ENCODE measurements at regions not wholly inside any gene's neighbourhood (a gene's known extent, or its start where the extent isn't known, plus 50 kb on each side); places are given as distances from the start of the nearest gene placed in this dataset.

GRCh38 chr9:1668441-1668840 is 346.7 kb upstream of the SMARCA2 start:
- DNase-seq (ENCODE audit: low read depth), result no peak

DNA sequence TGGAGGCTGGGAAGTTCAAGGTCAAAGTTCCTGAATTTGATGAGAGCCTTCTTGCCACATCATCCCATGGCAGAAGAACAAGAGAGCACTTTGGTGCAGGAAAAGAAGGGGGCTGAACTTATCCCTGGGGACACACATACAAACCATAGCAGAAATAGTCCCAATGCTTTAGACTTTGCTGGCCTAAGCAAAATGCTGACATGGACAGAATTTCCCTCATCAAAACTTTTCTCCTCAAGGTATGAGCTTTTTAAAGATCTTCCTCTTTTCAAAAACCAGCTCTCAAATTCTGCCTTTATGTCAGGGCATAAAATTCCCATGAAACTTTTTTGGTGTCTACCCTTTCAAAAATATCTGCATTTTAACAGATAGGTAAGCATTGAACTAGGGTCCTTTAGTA is 341.8 kb upstream of the SMARCA2 start:
- no peak for DNase-seq (ENCODE audit: low read depth)

DNA sequence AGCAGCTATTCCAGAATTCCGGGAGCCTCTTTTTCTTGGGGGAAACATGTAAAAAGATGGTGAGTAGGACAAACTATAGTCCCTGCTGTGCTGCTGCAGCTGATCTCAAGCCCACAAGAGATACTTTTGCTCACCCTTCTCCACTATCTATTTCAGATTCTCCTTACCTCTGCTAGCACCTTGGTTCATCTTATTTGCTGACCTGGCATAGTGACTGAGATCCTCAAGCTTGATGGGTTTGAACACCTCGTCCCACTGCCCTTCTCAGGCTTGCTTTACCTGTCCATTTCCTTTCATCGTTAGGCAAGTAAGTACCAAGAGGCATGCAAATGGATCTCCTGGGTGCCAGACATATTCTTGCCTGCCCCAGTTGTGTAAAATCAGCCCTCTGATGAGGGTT is 338.4 kb upstream of the SMARCA2 start:
- DNase-seq (ENCODE audit: low read depth), result no peak

DNA sequence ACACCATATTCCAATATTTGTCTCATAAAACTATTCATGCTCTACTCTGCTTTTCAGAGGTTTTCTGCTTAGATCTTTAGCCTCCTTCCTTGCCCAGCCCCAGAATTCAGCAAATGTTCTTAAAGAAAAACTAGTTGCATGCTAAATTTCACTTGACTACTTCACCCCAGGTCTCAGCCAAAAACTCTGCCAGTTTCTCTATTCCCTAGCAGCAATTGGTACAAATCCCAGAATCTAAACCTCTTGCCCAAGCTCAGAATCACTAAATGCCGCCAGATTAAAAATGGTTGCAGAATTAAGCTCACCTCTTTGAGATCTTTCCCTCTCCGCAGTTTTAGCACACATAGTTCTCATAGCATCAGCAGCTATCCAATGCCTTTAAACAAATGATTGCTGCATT is 331.2 kb upstream of the SMARCA2 start:
- DNase-seq (ENCODE audit: low read depth), result no peak

GRCh38 chr9:1698991-1699390 is 316.2 kb upstream of the SMARCA2 start:
- no peak for DNase-seq (ENCODE audit: low read depth)

GRCh38 chr9:1701113-1701512 is 314.0 kb upstream of the SMARCA2 start:
- DNase-seq (ENCODE audit: low read depth), result no peak

DNA sequence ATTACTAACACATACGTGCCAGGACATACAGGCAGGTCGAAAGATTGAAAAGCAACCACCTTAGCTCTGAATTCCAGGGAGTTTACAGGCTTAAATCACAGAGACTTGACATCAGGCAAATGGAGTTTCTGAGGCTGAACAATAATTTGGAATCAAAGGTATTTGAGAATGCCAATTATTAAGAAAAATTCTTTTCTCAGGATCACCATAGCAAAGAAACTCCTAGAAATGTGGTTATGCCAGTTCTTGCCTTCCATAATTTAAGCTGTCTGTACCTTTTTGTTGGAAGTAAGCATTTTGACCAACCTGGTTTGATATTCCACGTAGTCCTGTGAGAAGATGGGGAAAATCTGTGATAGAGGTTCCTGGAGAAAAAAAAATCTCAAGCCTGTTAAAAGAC is 312.4 kb upstream of the SMARCA2 start:
- DNase-seq (ENCODE audit: low read depth), result no peak

GRCh38 chr9:1707291-1707690 is 307.9 kb upstream of the SMARCA2 start:
- no peak for DNase-seq (ENCODE audit: low read depth)

DNA sequence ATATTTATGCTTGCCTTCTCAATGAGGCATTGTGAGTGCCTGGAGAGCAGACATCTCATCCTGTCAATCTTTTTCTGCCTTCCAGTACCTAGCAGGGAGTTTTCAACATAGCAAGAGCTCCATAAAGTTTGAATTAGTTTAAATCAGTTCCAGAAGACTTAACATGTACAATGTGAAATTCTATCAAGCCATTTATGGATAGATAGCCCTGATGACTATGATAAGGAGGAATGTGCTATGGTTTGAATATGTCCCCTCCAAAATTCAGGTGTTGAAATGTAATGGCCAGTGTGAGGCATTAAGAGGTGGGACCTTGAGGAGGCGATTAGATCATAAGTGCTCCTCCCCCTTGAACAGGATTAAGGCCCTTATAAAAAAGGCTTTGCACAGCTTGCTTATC is 306.9 kb upstream of the SMARCA2 start:
- no peak for DNase-seq (ENCODE audit: low read depth)

DNA sequence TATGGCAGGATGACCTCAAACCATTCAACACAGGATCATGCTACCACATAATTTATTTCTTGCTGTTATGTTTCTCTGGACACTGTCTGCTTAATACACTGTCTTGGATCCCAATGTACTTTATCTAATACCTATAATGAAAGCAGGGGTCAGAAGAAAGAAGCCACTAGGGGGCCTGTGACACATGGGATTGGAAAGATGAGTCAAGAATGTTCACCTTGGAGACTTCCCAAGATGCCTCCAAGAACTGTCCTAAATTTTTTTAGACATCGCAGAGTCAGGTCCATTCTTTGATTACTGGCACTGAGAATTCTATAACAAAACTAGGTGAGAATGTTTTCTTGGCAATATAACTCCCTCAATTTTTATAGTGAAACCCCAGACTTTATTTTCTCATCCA is 305.8 kb upstream of the SMARCA2 start:
- DNase-seq (ENCODE audit: low read depth), result no peak

GRCh38 chr9:1712861-1713450 is 302.2 kb upstream of the SMARCA2 start:
- DNase-seq (ENCODE audit: low read depth), result no peak

DNA sequence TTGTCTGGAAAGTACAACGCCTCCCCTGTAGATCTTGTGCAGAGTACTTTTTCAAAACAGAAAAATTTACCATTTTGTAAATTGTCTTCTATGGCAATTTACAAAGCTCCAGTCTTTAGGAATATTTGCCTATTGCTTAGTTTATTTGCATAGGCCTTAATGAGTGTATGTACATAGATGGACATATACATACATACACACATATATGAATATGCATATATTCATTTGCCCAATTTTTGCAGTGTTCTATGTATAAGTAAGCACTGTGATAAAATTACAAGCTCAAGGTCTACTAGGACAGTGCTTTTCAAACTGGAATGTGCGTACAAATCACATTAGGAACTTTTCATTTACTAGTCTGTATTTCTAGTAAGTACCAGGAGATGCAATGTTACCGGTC is 301.3 kb upstream of the SMARCA2 start:
- no peak for DNase-seq (ENCODE audit: low read depth)

- DNase-seq (ENCODE audit: low read depth), result no peak
These were observed 297.3 kb upstream of the SMARCA2 start for GRCh38 chr9:1717882-1718281.

GRCh38 chr9:1718836-1719235 is 296.3 kb upstream of the SMARCA2 start:
- DNase-seq (ENCODE audit: low read depth), result no peak

- DNase-seq (ENCODE audit: low read depth), result no peak
These were observed 294.0 kb upstream of the SMARCA2 start for GRCh38 chr9:1721196-1721595.

GRCh38 chr9:1722404-1722803 is 292.7 kb upstream of the SMARCA2 start:
- DNase-seq (ENCODE audit: low read depth), result peak; percentile 51

DNA sequence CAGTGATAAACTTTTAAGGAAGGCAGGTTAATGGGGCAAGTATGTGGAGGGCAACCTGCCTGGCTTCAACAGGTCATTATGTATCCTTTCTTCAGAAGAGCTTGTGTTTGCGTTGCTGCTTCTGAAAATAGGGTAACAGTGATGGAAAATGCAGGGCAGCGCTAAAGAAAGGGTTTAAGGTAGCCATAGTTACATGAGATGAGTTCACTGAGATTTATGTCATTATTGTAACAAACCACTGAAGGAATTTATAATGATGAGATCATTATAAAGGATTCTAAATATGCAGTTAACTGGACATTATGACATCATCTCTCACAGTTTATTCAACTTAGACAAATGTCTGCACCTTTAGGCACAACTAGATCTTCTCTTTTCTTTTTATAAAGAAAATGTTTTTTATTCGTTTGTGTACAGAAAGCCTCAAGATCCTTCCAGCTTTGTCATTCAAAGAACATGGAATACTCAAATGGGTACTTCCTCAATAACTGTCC is 291.6 kb upstream of the SMARCA2 start:
- no peak for DNase-seq (ENCODE audit: low read depth)

DNA sequence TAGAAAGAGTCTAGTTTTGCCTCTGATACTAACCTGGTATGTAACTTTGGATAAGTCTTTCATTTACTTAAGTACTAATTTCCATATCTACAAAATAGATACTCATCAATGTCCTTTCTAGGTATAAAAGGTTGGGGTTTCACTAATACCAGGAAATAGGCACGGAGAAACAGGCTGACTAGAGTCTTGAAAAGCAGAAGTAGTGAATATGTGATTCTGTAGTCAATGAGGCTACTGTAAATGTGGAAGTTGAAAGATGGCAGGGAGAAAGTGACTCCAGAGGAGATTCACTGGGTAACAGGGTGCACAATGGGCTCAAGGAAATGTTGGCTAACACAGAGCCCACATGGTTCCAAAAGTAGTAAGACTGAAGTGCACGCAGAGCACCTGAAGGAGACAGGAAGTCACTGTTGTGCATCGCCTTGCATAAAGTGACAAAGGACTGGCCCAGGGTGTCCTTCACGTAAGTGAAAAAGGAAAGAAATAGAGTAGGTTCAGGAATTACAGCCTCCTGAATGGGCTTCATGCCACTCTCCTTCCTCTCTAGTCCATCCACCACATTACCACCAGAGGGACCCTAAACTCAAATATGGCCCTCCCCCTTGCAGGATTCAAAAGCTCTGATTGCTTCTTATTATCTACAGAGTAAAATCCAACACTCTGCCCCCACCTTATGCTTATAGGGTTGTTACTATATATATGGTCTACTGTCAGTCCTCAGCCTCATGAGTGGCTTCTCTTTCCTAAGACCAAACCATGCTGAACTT is 288.0 kb upstream of the SMARCA2 start:
- peak; percentile 11 for DNase-seq (ENCODE audit: low read depth)

DNA sequence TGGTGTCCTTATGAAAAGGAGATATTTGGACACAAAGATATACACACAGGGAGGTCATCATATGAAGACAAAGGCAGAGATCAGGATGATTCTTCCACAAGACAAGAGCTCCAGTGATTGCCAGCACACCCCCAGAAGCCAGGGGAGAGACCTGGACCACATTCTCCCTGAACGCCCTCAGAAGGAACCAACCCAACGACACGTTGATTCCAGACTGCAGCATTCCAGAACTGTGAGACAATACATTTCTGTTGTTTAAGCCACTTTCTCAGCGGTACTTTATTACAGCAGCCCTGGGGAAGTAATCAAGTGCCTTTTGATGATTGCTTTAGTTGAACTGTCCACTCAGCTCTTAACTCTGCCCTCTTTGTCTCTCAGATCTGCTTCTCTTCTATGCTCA is 285.5 kb upstream of the SMARCA2 start:
- no peak for DNase-seq (ENCODE audit: low read depth)

- no peak for DNase-seq (ENCODE audit: low read depth)
These were observed 282.5 kb upstream of the SMARCA2 start for GRCh38 chr9:1732670-1733069.

DNA sequence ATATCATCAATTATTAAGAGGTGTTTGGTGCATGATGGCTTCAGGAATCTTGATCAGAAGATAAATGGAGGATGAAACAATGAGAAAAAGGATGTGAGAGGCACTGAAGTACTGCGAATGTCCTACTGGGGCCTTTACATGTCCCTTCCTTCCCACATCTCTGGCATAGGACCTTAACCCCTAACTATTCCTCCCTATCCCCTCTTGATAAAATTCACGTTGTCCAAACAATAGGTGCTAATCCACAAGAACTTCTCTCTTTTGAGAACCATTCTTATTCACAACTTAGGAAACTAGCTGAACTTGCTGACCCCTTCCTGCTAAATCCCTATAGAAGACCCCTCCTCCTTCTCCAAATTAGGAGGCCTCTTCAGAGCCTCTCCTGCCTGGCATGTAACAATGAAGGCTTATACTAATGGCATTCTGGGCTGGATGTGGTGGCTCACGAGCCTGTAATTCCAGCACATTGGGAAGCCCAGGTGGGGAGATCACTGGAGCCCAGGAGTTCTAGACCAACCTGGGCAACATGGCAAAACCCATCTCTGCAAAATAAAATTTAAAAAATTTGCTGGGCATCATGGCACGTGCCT is 276.5 kb upstream of the SMARCA2 start:
- no peak for DNase-seq (ENCODE audit: low read depth)

DNA sequence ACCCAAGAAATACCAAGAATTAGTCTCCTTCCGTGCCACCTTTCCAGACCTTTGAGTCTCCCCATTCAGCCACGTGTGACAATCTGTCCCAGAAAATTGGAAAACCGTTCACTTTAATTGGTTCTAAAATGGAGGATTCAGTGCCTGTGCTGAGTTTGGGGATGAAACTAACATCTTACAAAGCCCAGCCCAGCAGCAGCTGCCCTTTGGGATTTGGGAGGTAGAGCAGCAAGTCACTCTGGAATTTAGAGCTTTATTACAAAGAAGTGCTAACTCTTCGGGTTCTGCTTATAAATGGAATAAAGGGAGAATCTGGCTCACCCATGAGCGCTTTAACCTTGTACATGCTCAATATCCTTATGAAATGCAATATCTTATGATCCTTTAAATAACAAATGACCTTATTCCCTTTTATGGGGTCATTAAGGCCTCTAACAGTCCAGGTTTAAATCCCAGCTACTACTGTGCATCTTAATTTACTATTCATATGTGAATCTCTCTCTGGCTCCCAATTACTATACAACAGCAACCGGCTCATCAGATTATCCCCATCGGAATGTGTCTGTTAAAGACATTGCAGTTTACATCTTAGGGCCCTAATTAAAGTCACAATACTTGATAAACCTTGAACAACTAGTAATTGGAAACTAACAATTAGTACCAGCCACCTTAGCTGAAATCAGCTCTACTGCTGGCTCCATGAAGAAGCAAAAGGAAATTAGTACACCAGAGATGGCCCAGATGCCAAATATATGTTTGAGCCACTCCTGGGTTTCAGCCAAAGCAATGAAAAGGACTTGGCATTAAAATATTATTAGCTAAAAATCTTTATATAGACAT is 271.8 kb upstream of the SMARCA2 start:
- DNase-seq (ENCODE audit: low read depth), result no peak

All from HT1080 (cell line).